GM21786 (cell line): ENCODE measurements at regions not wholly inside any gene's neighbourhood (a gene's known extent, or its start where the extent isn't known, plus 50 kb on each side); places are given as distances from the start of the nearest gene placed in this dataset.
"Not testable (repeated sequence)": the region's sequence is repeated elsewhere in the genome, so short reads cannot be mapped to it uniquely, and the experiment has no call there.

Source experiments
- ATAC-seq: cut with Tn5 transposase; IDR thresholded peaks from one replicate; pipeline ENCODE4 v1.9.1; 2021; ENCODE audit not compliant: unreplicated experiment

GRCh38 chr18:12179029-12179428 lies 75.1 kb upstream of the CIDEA start:
- ATAC-seq, result not testable (repeated sequence)

- ATAC-seq, result peak; percentile 56
These were observed 74.2 kb upstream of the CIDEA start for GRCh38 chr18:12179697-12180577.

GRCh38 chr18:12198797-12199196 lies 55.4 kb upstream of the CIDEA start:
- not testable (repeated sequence) for ATAC-seq

- ATAC-seq, result peak; percentile 98
These were observed 54.0 kb upstream of the CIDEA start for GRCh38 chr18:12200186-12200585.
